Skin of body (tissue), 1 donor: ENCODE measurements at regions not wholly inside any gene's neighbourhood (a gene's known extent, or its start where the extent isn't known, plus 50 kb on each side); places are given as distances from the start of the nearest gene placed in this dataset.
A peak's percentile ranks its signal among the peaks of the same experiment; 100 is the strongest.
"Not testable (repeated sequence)": the region's sequence is repeated elsewhere in the genome, so short reads cannot be mapped to it uniquely, and the experiment has no call there.

Experiments
- DNase-seq: peaks from one replicate; lab custom pipeline; 2025; lab: John Stamatoyannopoulos, UW

DNA sequence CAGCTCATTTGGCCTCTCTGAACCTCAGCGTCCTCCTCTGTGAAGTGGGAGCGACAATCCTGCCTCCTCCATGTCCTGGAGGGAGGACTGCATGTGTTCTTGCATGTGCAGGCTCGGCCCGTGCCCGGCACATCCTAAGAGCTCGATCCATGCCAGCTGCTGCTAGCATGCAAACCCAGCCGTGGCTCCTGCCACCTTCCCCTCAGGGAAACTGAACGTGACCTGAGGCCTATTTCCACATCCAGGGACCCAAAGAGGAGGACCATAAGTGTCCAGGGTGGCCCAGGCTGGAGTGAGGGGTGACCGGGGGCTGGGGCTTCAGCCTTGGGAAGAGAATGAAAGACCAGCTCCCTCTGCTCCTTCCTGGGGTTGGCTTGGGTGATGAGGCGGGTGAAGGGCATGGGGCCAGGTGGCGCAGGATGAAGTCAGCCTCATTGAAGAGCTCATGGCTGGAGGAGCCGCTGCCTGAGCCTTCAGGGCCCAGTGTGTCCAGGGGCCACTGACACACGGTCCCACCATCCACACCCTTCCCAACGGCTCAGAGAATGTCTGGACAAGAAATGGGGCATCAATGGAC is 115.7 kb upstream of the AKAP13 start:
- not testable (repeated sequence) for DNase-seq

DNA sequence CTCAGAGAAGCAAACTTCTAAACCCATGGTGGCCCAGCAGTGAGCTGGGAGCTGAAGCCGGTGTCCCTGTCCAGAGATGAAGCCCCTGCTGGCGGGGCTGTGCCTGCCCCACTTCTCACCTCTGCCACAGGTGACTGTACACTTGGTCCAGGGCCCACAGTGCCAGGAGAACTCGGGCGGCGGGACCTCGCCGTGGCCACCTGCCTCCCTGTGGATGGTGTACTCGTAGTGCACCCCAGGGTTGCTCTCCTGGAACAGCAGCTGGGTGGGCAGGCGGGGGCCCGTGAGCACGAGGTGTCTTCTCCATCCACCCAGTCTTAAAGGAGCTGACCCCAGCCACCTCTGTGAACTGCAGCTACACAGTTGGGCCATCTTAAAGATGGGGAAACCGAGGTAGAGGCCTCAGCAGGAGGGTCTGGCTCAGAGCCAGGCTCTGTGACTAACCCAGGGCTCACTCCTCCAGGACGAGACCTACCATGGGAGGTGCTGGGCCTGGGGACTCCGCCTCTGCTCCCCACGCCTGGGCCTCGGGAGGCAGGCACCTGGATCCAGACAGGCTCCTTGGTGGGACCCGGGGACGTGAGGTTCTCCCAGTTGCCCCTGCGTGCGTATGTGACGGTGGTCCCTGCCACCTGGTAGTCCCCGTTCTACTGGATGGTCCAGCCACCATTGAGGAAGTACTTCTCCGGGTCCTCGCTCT is 113.1 kb upstream of the AKAP13 start:
- DNase-seq: not testable (repeated sequence)

DNA sequence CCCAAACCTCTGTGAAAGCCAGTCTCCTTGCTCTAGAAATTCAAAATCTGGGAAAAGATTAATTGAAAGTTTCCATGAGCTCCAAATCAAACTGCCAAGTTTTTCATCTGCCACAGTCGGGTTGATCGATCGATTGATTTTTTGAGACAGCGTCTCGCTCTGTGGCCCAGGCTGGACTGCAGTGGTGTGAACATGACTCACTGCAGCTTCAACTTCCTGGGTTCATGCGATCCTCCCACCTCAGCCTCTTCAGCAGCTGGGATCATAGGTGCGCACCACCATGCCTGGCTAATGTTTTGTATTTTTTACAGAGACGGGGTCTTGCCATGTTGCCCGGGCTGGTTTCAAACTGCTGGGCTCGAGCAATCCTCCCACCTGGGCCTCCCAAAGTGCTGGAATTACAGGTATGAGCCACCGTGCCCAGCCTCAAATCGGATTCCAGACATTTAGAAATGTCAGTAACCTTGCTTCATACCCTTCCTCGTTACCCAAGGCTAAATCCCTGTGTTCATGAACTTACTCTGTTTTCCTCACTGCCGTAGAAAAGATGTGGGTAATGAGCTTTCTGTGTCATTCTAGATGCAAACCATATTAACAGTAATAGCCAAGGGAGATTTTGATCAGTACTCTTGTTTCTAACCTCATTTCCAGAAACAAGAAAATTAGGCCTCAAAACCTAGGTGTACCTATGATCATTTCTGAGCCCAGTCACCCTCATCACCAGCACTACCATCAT is 105.9 kb upstream of the AKAP13 start:
- no peak for DNase-seq

DNA sequence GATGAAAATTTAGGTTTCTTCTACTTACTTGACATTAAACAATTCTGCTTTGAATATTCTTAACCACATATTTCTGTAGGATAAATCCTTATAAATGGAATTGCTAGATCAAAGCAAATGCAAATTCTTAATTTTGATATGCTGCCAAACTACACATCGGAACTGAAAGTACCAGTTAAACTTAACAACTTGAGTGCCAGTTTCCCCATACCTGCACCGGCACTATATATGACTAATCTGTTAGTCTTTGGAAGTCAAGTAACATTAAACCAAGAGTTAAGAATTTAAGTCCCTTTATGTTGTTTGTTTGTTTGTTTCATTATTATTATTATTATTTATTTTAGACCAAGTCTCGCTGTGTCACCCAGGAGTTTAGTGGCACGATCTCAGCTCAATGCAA is 103.9 kb upstream of the AKAP13 start:
- DNase-seq: no peak

DNA sequence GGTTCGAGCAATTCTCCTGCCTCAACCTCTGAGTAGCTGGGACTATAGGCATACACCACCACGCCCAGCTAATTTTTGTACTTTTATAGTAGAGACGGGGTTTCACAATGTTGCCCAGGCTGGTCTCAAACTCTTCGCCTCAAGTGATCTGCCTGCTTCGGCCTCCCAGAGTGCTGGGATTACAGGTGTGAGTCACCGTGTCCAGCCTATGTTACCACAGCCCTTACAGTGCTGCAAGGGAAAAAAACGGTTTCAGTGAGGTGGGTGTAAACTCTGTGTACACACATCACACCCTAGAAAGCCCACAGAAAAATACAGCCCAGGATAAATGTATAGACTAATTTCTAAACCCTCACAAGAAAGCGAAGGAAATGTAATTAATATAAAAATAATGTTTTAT is 103.5 kb upstream of the AKAP13 start:
- no peak for DNase-seq

DNA sequence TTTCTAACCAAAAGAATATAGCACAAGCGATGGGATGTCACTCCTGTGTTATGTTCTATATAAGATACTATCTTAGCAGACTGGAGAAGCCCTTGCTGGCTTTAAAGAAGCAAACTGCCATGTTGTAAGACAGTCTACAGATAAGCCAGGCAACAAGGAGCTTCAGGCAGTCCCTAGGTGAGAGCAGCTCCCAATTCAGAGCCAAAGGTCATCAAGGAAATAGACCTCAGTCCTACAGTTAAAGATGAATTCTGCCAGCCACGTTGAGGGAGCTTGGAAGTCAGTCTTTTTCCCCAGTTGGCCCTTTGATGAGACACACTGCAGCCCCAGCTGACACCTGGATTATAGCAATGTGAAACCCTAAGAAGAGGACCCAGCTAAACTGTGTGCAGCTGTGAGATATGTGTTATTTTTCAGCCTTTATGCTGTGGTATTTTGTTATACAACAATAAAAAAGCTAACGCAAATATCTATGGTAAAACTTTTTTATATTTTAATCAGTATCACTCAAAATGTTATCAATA is 102.5 kb upstream of the AKAP13 start:
- no peak for DNase-seq

DNA sequence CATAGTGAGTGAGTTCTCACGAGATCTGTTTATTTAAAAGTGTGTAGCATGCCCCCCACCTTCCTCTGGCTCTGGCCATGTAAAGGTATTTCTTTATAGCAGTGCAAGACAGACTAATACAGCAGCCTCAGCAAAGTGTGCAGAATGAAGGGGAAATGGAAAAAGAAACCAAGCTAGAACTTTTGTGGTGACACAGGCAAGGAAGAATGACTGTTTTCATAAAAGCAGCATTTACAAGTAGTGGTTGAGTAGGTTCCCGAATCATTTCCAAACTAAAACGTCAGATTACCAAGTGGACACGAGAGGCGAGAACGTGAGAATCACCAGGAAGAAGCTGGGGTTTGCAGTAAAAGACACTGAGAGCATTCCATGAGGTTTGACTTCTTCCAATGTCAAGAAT is 100.2 kb upstream of the AKAP13 start:
- DNase-seq: no peak

DNA sequence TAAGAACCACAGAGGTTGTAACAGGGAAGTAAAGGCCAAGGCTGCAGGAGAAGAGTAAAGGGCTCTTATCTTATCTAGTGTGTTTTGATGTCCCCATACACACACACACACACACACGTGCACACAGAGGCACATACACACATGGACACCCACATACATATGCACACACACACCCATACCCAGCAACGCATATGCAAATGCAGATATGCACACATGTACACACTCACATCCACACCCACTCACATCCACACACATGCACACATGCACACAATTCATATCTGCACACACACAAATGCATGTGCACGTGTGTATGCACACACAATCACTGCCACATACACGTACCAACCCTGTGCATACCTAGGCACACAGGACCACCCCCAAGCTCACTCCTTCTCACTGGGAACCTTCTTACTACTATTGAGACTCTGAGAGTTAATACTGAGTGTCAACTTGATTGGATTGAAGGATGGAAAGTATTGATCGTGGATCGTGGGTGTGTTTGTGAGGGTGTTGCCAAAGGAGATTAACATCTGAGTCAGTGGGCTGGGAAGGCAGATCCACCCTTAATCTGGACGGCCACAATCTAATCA is 99.0 kb upstream of the AKAP13 start:
- no peak for DNase-seq

DNA sequence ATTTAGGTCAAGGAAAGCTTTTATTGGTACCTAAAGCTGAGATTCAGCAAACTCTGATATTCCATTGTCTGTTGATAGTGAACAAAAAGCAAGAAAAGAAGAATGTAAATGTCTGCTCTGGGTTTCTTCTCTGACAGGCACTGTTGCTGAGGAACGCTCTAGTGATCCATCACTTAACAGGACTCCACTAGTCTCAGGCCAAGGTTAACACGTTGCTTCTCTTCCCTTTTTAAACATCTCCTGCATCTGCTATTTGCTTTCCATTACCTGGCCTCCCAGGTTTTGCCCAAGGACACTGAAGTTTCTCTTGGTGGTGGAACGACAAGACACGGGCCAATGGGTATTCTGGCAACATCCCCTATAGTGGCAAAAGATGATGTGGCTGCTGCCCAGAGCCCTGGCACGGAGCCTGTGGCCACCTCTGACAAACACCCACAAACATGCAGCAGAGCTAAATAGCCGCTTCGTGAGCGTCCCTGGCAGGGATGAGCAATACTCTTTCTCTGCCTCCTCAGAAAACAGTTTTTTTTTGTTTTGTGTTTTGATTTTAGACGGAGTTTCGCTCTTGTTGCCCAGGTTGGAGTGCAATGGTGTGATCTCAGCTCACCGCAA is 97.8 kb upstream of the AKAP13 start:
- no peak for DNase-seq

DNA sequence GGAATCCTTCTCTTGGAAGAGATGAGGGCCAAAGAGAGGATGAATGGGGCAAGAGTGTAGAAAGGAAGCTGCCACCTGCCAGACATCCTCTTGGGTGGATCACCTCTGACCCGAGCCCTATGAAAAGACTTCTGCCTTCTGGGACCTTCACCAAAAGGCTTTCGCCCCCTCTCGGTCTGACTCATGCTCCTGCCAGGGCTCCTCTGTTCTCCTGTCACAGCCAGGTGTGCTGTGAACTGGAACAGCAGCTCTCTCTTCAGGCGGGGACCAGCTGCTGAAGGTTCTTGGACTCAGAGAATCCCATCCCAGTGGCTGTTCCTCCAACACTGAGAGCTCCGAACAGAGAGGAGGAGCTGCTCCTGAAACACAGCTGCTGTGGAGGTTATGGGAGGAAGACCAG is 96.6 kb upstream of the AKAP13 start:
- DNase-seq: not testable (repeated sequence)

DNA sequence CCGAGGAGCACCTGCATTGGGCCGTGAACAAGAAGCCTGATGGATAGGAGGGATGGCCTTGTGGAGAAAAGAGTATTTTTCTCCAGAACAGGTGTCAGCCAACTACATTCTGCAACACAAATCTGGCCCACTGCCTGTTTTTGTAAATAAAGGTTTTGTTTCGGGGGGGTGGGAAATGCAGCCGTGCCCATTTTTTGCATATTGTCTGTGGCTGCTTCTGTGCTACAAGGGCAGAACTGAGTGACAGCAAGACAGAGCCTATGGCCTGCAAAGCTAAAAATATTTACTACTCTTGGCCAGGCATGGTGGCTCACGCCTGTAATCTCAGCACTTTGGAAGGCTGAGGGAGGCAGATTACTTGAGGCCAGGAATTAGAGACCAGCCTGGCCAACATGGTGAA is 95.9 kb upstream of the AKAP13 start:
- DNase-seq: no peak

DNA sequence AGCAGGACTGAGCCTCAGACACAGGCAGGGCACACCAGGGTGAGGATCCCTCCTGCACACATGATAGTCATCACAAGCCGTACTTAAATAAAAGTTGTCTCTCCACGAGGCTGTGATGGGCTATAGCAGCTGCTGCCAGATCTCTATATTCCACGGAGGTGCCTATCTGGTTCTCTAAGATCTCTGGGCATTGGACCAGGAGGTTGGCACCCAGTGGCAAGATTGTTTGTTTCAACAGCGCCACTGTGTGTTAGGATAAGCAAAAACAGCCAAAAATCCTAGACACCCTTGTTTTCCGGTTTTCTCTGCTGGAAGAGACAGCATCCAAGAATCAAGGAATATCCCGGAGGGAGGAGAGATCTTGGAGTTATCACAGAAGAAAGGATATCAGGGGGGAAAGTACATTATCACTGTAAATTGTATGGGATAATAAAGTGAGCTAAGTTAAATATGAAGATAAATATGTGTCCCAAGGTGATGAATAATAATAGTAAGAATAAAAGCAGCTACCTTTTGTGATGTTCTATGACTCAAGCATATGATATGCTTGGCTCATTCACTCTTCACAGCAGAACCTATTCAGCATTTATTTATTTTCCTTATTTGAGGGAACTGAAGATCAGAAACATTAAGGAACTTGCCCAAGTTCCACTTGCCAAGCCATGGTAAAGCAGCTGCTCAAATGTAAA is 90.6 kb upstream of the AKAP13 start:
- no peak for DNase-seq

DNA sequence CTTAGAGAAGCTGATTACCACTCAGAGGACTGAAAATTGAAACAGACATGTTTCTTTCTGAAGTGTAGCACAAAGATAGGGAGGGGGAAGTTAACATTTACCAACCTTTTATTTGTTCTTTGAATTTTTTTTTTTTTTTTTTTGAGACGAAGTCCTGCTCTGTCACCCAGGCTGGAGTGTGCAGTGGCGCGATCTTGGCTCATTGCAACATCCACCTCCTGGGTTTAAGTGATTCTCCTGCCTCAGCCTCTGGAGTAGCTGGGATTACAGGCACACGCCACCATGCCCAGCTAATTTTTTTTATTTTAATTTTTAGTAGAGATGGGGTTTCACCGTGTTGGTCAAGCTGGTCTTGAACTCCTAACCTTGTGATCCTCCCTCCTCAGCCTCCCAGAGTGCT is 87.8 kb upstream of the AKAP13 start:
- not testable (repeated sequence) for DNase-seq

DNA sequence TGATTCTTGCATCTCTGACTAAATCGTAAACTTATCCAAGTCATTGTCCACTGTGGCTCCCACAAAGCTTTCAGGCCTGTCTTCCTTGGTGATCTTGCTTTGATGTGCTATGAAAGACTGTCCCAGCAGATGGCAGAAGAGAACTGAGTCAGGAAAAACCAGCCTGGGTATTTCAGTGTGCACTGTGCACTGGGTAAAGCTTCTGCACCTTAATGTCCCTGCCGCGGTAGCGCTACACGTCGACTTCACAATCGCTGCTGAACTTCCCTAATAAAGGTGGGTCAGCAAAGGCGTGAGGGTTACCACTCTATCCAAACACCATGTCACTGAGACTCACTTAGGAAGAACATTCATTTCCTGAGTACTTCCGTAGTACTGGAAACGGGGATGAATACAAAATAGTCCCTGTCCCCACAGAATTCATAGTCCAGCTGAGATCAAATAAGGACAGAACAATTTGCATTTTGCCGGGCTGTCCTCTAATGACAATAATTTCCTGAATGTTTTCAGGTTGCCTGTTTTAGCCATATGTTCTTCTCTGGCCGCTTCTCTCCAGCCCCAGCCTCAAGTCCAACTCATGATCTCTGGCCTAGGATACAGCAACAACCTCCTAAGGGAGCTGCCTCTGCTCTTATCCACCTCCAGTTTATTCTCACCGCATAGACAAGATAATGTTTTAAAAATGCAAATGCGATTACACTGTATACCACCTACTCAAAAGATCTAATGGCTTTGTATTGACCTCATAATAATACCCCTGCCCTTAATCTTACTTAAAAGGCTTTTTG is 83.6 kb upstream of the AKAP13 start:
- DNase-seq: peak; percentile 57

DNA sequence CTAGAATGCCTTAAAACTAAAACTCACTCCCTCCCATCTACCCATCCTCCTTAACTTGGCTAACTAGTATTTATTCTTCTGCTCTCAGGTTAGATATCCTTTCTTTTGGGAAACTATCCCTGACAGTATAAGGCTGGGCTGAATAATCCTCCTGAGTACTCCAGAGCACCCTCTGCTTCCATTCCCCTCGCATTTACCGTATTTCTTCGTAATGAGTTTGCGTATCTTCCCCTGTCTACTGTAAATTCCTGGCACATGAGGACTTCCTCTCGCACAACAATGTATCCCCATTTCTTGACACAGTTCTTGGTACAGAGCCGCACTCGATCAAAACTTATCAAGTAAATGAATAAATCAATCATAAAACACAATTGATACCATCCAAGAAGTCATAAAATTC is 82.9 kb upstream of the AKAP13 start:
- DNase-seq: no peak

DNA sequence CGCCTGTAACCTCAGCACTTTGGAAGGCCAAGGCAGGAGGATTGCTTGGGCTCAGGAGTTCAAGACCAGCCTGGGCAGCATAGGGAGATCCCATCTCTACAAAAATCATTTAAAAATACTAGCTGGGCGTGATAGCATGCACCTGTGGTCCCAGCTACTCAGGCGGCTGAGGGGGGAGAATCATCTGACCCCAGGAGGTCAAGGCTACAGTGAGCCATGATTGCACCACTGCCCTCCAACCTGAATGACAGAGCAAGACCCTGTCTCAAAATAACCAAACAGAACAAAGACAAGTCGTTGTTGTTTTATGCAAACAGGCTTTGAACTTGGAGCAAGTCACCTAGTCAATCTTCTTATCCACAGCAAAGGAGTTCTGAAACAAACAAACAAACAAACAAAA is 82.0 kb upstream of the AKAP13 start:
- no peak for DNase-seq

DNA sequence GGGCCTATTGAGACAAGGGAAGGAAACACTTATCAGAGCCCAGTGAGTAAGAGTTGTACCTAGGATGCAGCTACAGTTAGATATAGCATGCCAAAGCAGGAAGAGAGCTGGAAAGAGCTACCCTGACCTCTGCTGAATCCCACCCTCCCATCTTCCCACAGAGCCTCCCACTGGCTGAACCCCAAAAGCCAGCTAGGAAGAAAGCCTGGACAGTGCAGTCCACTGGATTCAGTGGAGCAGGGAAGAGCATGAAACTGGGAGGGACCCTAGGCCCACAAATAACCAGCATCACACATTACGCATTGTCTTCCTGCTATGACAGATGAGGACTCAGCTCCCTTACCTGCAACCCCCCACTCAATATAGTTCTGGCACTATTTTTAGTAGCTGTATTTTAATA is 81.5 kb upstream of the AKAP13 start:
- DNase-seq: no peak

DNA sequence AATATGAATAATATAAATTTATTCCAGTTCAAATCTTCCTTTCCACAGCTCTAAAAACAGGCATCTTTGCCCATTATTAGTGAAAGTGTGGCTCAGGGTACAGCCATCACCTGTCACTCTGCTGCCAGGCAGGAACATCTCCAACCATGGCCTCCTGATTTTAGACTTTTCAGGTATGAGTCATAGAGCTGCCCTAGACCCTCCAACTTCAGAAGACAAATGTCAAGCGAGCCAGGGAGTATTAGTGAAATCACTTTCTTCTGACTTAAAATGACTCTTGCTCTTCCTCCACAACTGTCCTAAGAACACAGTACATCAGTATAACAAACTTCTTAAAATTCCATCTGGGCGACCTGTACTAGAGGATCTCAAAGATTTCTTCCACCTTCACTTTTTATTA is 78.1 kb upstream of the AKAP13 start:
- no peak for DNase-seq

DNA sequence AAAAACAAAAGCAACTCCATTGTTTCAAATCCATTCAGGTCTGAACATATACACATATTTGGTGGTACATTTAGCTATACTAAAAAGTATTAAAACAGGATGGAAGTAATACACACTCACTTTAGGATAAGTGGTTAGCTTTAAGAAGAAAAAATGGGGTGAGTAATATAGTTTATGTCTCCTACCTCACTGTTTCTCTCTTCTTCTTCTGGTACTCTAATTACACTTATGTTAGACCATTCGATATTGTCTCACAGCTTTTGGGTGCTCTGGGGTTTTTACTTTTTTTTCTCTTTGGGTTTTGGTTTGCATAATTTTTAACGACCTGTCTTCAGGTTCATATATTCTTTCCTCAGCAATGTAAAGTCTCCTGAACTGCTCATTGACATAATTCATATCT is 75.4 kb upstream of the AKAP13 start:
- no peak for DNase-seq

DNA sequence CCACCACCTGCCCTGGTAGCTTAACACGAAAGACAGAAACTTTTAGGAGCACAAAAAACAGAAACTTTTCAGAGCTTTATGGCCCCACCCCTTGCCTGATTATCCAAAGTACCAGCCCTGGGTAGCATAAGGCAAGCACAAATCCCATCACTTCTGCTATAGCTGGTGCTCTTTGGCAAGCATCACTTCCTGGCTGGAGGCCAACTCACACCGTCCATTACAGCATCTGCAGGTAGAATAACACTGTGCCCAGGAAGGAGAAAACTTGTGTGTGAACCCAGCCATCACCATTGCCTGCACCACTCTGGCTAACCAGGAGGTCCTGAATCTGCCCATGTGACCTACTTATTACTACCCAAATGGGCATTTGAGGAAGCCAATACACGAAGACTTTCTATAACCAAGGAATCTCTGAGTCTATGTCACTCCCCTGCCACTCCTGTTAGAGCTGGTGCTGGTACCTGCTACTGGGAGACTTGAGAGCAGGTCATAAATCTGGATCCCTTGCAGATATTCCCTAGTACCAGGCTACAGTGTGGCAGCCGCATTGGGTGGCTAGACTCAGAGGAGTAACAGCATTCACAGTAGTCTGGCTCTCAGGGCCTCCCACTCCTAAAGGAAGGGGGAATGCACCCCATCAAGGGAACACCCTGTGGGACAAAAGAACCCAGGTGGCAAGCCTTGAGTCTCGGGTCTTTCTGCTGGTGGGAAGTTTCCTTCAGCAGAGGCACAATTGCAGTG is 73.3 kb upstream of the AKAP13 start:
- no peak for DNase-seq
